Ascending aorta (tissue), 2 donors: ENCODE measurements at regions not wholly inside any gene's neighbourhood (a gene's known extent, or its start where the extent isn't known, plus 50 kb on each side); places are given as distances from the start of the nearest gene placed in this dataset.

Source experiments
- DNase-seq, 2 donors: peaks; one replicate each; pipeline ENCODE4 v3.0.0-alpha.2; 2019; ENCODE audit warnings: low spot score in 2 of 2
- H3K27ac ChIP-seq, 2 donors: fragments of 200-600 bp; sonication (generic); one replicate each; pipeline ENCODE4 v1.5.1; 2016 to 2017; ENCODE audit warnings: mild to moderate bottlenecking in 1 of 2
- H3K27me3 ChIP-seq: fragments of 200-600 bp; sonication (generic); one replicate; pipeline ENCODE4 v1.5.1; 2017
- H3K36me3 ChIP-seq, 2 donors: fragments of 200-600 bp; sonication (generic); one replicate each; pipeline ENCODE4 v1.5.1; 2016
- H3K4me1 ChIP-seq, 2 donors: fragments of 200-600 bp; sonication (generic); one replicate each; pipeline ENCODE4 v1.5.1; 2016 to 2017; ENCODE audit warnings: mild to moderate bottlenecking in 1 of 2
- H3K4me3 ChIP-seq, 2 donors: fragments of 200-600 bp; sonication (generic); one replicate each; pipeline ENCODE4 v1.5.1; 2016 to 2017; ENCODE audit warnings: mild to moderate bottlenecking in 1 of 2
- H3K9me3 ChIP-seq, 2 donors: fragments of 200-600 bp; sonication (generic); one replicate each; pipeline ENCODE4 v1.5.1; 2016
- CTCF ChIP-seq, 3 experiments: fragments of 200-600 bp in 2 of 3; fragments of 450-650 bp in 1 of 3; sonication (generic) in 2 of 3; IDR thresholded peaks; one replicate each; pipeline ENCODE4 v1.5.1; 2016 to 2019; ENCODE audit warnings: antibody characterized with exemption in 3 of 3, mild to moderate bottlenecking in 1 of 3, moderate library complexity in 1 of 3
- intact Hi-C: fragments of 100-400 bp; cut with DNase I; formaldehyde crosslinking; loops from one replicate; pipeline ENCODE4 v1.15.1; 2023

- no peak overlapping the region for H3K27ac ChIP-seq
- H3K4me1 ChIP-seq: no peaks in the 10 kb centered on the region
- no peaks in the 10 kb centered on the region for H3K36me3 ChIP-seq
- H3K27me3 ChIP-seq: no peaks in the 10 kb centered on the region
- intact Hi-C loops: no loop called here
- H3K9me3 ChIP-seq: no peaks in the 10 kb centered on the region
- DNase-seq: no peak
- TF ChIP-seq CTCF (IDR thresholded peaks at IDR 0.05): no peak
- no peak overlapping the region for H3K4me3 ChIP-seq
These were observed 158.8 kb downstream of the PHLDA1 start for GRCh38 chr12:75872762-75873161.

GRCh38 chr12:75870878-75871277, 160.7 kb downstream of the PHLDA1 start:
- Histone ChIP-seq H3K36me3 (no peaks in the 10 kb centered on the region), H3K27ac (no peak overlapping the region), H3K27me3 (no peaks in the 10 kb centered on the region), H3K4me1 (no peaks in the 10 kb centered on the region), H3K9me3 (no peaks in the 10 kb centered on the region), H3K4me3 (no peak overlapping the region)
- no peak for TF ChIP-seq CTCF (IDR thresholded peaks at IDR 0.05)
- DNase-seq: no peak
- intact Hi-C loops: no loop called here

GRCh38 chr12:75868501-75868900, 163.1 kb downstream of the PHLDA1 start:
- TF ChIP-seq CTCF (IDR thresholded peaks at IDR 0.05): no peak
- intact Hi-C loops: no loop called here
- H3K27ac ChIP-seq: no peak overlapping the region

GRCh38 chr12:75865315-75865714, 166.3 kb downstream of the PHLDA1 start:
- H3K27ac ChIP-seq: no peak overlapping the region
- no peak overlapping the region for H3K4me3 ChIP-seq
- H3K36me3 ChIP-seq: no peaks in the 10 kb centered on the region
- no peaks in the 10 kb centered on the region for H3K27me3 ChIP-seq
- no peaks in the 10 kb centered on the region for H3K9me3 ChIP-seq
- no peaks in the 10 kb centered on the region for H3K4me1 ChIP-seq
- no peak for DNase-seq
- TF ChIP-seq CTCF (IDR thresholded peaks at IDR 0.05): no peak
- intact Hi-C loops: no loop called here

More at GRCh38 chr12:75868501-75868900, 163.1 kb downstream of the PHLDA1 start:
- no peaks in the 10 kb centered on the region for H3K36me3 ChIP-seq
- H3K4me1 ChIP-seq: no peaks in the 10 kb centered on the region
- DNase-seq: no peak
- no peak overlapping the region for H3K4me3 ChIP-seq
- no peaks in the 10 kb centered on the region for H3K9me3 ChIP-seq
- H3K27me3 ChIP-seq: no peaks in the 10 kb centered on the region

GRCh38 chr12:75864161-75864560, 167.4 kb downstream of the PHLDA1 start:
- Histone ChIP-seq H3K27ac (no peak overlapping the region), H3K36me3 (no peaks in the 10 kb centered on the region), H3K9me3 (no peaks in the 10 kb centered on the region), H3K4me3 (no peak overlapping the region), H3K27me3 (no peaks in the 10 kb centered on the region), H3K4me1 (no peaks in the 10 kb centered on the region)
- intact Hi-C loops: no loop called here
- no peak for TF ChIP-seq CTCF (IDR thresholded peaks at IDR 0.05)
- DNase-seq: no peak

GRCh38 chr12:75863533-75863932, 168.0 kb downstream of the PHLDA1 start:
- no peak for TF ChIP-seq CTCF (IDR thresholded peaks at IDR 0.05)
- Histone ChIP-seq H3K9me3 (no peaks in the 10 kb centered on the region), H3K27ac (no peak overlapping the region), H3K36me3 (no peaks in the 10 kb centered on the region), H3K4me1 (no peaks in the 10 kb centered on the region), H3K27me3 (no peaks in the 10 kb centered on the region), H3K4me3 (no peak overlapping the region)
- intact Hi-C loops: no loop called here
- no peak for DNase-seq
